OCI-LY1 (cell line): ENCODE measurements at regions not wholly inside any gene's neighbourhood (a gene's known extent, or its start where the extent isn't known, plus 50 kb on each side); places are given as distances from the start of the nearest gene placed in this dataset.
A peak's percentile ranks its signal among the peaks of the same experiment; 100 is the strongest.

Source experiments
- H2AFZ ChIP-seq: fragments of 200-600 bp; sonication (generic), shearing (Covaris generic); 2 replicates; pipeline ENCODE4 v1.6.0; 2014; ENCODE audit warnings: antibody characterized with exemption, mild to moderate bottlenecking, low read length
- H3F3A ChIP-seq: fragments of 200-600 bp; sonication (generic), shearing (Covaris generic); 2 replicates; pipeline ENCODE4 v1.6.0; 2014; ENCODE audit warnings: mild to moderate bottlenecking, antibody characterized with exemption, low read length, moderate library complexity; ENCODE audit not compliant: insufficient read depth
- H3K27ac ChIP-seq: fragments of 200-600 bp; sonication (generic); 2 replicates; pipeline ENCODE4 v1.5.1; 2014; ENCODE audit warnings: low read length, mixed run types, mild to moderate bottlenecking, low read depth; ENCODE audit not compliant: poor library complexity, severe bottlenecking
- H3K27me3 ChIP-seq: fragments of 200-600 bp; sonication (generic); 2 replicates; pipeline ENCODE4 v1.6.0; 2014; ENCODE audit warnings: antibody characterized with exemption, mild to moderate bottlenecking, low read length, moderate library complexity; ENCODE audit not compliant: insufficient read depth
- H3K36me3 ChIP-seq: fragments of 200-600 bp; sonication (generic); 2 replicates; pipeline ENCODE4 v1.6.1; 2014; ENCODE audit warnings: mild to moderate bottlenecking, antibody characterized with exemption, low read length, moderate library complexity, mixed read lengths; ENCODE audit not compliant: insufficient read depth
- H3K4me1 ChIP-seq: fragments of 200-600 bp; sonication (generic); 2 replicates; pipeline ENCODE4 v1.5.1; 2014; ENCODE audit warnings: mild to moderate bottlenecking, low read length, moderate library complexity; ENCODE audit not compliant: insufficient read depth, severe bottlenecking
- H3K4me2 ChIP-seq: fragments of 200-600 bp; sonication (generic), shearing (Covaris generic); 2 replicates; pipeline ENCODE4 v1.6.1; 2014; ENCODE audit warnings: low read length
- H3K4me3 ChIP-seq: fragments of 200-600 bp; sonication (generic); 2 replicates; pipeline ENCODE4 v1.5.1; 2014; ENCODE audit warnings: low read length, low read depth, mild to moderate bottlenecking, mixed read lengths; ENCODE audit not compliant: poor library complexity, severe bottlenecking
- H3K79me2 ChIP-seq: fragments of 200-600 bp; shearing (Covaris generic); 2 replicates; pipeline ENCODE4 v1.6.1; 2016; ENCODE audit warnings: mixed run types, low read length, mixed read lengths; ENCODE audit not compliant: insufficient read depth
- H3K9ac ChIP-seq: fragments of 200-600 bp; sonication (generic), shearing (Covaris generic); 2 replicates; pipeline ENCODE4 v1.6.1; 2014; ENCODE audit warnings: mild to moderate bottlenecking, low read length, mixed read lengths
- H3K9me2 ChIP-seq: fragments of 200-600 bp; sonication (generic), shearing (Covaris generic); 2 replicates; pipeline ENCODE4 v1.6.1; 2014; ENCODE audit warnings: low read depth, mild to moderate bottlenecking, low read length, mixed read lengths
- H3K9me3 ChIP-seq: fragments of 200-600 bp; shearing (Covaris generic); 2 replicates; pipeline ENCODE4 v1.6.1; 2014; ENCODE audit warnings: low read length, mixed read lengths
- H4K20me1 ChIP-seq: fragments of 200-600 bp; sonication (generic), shearing (Covaris generic); 2 replicates; pipeline ENCODE4 v1.6.0; 2016; ENCODE audit warnings: mild to moderate bottlenecking, low read length; ENCODE audit not compliant: insufficient read depth
- CTCF ChIP-seq: fragments of 200-600 bp; sonication (generic), shearing (Covaris generic); IDR thresholded peaks from 2 replicates; pipeline ENCODE4 v1.5.1; 2017; ENCODE audit warnings: mild to moderate bottlenecking, antibody characterized with exemption, low read length, moderate library complexity, mixed read lengths
- EZH2 ChIP-seq: fragments of 200-600 bp; sonication (generic), shearing (Covaris generic); IDR thresholded peaks from 2 replicates; pipeline ENCODE4 v1.8.0; 2017; ENCODE audit warnings: borderline replicate concordance, mixed run types, mild to moderate bottlenecking, antibody characterized with exemption, low read length, moderate library complexity, mixed read lengths

GRCh38 chr20:40920291-40920690, 108.3 kb upstream of the TOP1 start:
- Histone ChIP-seq H3K27ac (no peak overlapping the region), H3K9ac (no peak overlapping the region), H3F3A (no peaks in the 10 kb centered on the region), H3K36me3 (0 out of 2 replicates have a peak, but pooled peaks cover 5% of the 10 kb centered on the region), H3K4me3 (no peak overlapping the region), H3K27me3 (no peaks in the 10 kb centered on the region), H3K4me2 (no peak overlapping the region), H3K9me2 (no peaks in the 10 kb centered on the region), H4K20me1 (no peaks in the 10 kb centered on the region), H3K4me1 (peaks cover 18% of the 10 kb centered on the region), H3K9me3 (no peaks in the 10 kb centered on the region; the same call in 1 of the 2 replicates), H3K79me2 (no peaks in the 10 kb centered on the region), H2AFZ (no peak overlapping the region)
- TF ChIP-seq CTCF (no peak), EZH2 (no peak)

GRCh38 chr20:40922865-40923264, 105.8 kb upstream of the TOP1 start:
- Histone ChIP-seq H3K9ac (no peak overlapping the region), H3K36me3 (0 out of 2 replicates have a peak, but pooled peaks cover 5% of the 10 kb centered on the region), H3K27ac (no peak overlapping the region), H3K79me2 (no peaks in the 10 kb centered on the region), H2AFZ (no peak overlapping the region), H3K4me1 (peaks cover 44% of the 10 kb centered on the region), H4K20me1 (no peaks in the 10 kb centered on the region), H3K4me2 (no peak overlapping the region), H3K9me2 (no peaks in the 10 kb centered on the region), H3K4me3 (no peak overlapping the region), H3F3A (no peaks in the 10 kb centered on the region), H3K9me3 (no peaks in the 10 kb centered on the region), H3K27me3 (no peaks in the 10 kb centered on the region)
- TF ChIP-seq CTCF (no peak), EZH2 (no peak)

- Histone ChIP-seq H3F3A (no peaks in the 10 kb centered on the region), H3K4me1 (peaks cover 75% of the 10 kb centered on the region), H3K9ac (peak overlapping the region; percentile 25; the same call in 1 of the 2 replicates), H3K4me2 (peak overlapping the region; percentile 50), H3K27ac (peak overlapping the region; percentile 96), H3K27me3 (no peaks in the 10 kb centered on the region), H3K4me3 (peak overlapping the region; percentile 1), H4K20me1 (no peaks in the 10 kb centered on the region), H3K9me3 (no peaks in the 10 kb centered on the region), H3K36me3 (no peaks in the 10 kb centered on the region), H3K9me2 (no peaks in the 10 kb centered on the region), H3K79me2 (no peaks in the 10 kb centered on the region), H2AFZ (no peak overlapping the region)
- TF ChIP-seq EZH2 = no peak
- TF ChIP-seq CTCF = no peak
Observed at GRCh38 chr20:40925829-40926510, 102.7 kb upstream of the TOP1 start.
